ENCODE measurements at regions not wholly inside any gene's neighbourhood (a gene's known extent, or its start where the extent isn't known, plus 50 kb on each side); places are given as distances from the start of the nearest gene placed in this dataset.

DNA sequence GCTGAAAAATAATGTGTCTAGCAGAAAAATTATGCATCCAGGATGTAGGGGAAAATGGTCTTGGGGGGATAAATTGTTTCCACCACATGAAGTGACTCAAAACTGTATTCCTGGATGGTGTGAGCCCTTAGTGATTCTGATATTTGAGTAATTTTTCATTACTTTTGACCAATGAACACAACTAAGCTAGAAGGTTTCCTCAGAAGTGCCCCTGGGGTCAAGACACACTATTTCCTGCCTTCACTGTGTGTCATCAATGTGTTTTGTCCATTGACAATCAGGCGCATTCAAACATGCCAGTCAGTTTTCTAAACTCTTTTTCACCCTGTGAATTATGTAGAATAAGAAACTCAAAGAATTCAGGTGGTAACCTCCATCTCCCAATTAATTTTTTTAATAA lies 130.5 kb upstream of the REG3G start:
- TF ChIP-seq, protein P1, sequence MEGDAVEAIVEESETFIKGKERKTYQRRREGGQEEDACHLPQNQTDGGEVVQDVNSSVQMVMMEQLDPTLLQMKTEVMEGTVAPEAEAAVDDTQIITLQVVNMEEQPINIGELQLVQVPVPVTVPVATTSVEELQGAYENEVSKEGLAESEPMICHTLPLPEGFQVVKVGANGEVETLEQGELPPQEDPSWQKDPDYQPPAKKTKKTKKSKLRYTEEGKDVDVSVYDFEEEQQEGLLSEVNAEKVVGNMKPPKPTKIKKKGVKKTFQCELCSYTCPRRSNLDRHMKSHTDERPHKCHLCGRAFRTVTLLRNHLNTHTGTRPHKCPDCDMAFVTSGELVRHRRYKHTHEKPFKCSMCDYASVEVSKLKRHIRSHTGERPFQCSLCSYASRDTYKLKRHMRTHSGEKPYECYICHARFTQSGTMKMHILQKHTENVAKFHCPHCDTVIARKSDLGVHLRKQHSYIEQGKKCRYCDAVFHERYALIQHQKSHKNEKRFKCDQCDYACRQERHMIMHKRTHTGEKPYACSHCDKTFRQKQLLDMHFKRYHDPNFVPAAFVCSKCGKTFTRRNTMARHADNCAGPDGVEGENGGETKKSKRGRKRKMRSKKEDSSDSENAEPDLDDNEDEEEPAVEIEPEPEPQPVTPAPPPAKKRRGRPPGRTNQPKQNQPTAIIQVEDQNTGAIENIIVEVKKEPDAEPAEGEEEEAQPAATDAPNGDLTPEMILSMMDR (conservative IDR thresholded peaks at IDR 0.05) = no peak
- no peak for TF ChIP-seq ZFX (IDR thresholded peaks at IDR 0.05)
